ENCODE measurements at regions not wholly inside any gene's neighbourhood (a gene's known extent, or its start where the extent isn't known, plus 50 kb on each side); places are given as distances from the start of the nearest gene placed in this dataset.

DNA sequence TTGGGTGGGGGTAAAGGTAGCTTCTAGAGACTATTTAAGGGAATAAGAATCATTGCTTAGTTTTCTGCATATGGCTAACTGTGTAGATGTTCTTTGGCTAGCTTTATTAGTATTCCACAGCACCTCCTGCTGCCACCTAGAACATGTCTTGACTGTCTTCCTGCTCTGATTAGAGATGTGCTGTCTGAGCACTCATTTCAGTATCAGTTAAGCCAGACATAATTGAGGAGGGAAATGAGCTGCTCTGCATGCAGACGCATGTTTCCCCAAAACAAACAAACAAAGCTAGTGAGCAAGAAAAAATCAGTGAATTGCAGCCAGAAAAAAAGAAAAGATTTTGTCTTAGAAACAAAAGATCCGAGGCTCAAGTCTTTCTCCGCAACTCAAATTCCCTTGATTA, 402.2 kb downstream of the AASDHPPT start:
- TF ChIP-seq, protein P1, sequence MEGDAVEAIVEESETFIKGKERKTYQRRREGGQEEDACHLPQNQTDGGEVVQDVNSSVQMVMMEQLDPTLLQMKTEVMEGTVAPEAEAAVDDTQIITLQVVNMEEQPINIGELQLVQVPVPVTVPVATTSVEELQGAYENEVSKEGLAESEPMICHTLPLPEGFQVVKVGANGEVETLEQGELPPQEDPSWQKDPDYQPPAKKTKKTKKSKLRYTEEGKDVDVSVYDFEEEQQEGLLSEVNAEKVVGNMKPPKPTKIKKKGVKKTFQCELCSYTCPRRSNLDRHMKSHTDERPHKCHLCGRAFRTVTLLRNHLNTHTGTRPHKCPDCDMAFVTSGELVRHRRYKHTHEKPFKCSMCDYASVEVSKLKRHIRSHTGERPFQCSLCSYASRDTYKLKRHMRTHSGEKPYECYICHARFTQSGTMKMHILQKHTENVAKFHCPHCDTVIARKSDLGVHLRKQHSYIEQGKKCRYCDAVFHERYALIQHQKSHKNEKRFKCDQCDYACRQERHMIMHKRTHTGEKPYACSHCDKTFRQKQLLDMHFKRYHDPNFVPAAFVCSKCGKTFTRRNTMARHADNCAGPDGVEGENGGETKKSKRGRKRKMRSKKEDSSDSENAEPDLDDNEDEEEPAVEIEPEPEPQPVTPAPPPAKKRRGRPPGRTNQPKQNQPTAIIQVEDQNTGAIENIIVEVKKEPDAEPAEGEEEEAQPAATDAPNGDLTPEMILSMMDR (IDR thresholded peaks at IDR 0.05 in 2 of 3, conservative IDR thresholded peaks at IDR 0.05 in 1 of 3; ENCODE audit: borderline replicate concordance in 1 of 3, insufficient read depth in 1 of 3, low read depth in 2 of 3, low read length in 2 of 3), result no peak
- TF ChIP-seq EZH2 (IDR thresholded peaks at IDR 0.05), result no peak
- TF ChIP-seq, protein P2, sequence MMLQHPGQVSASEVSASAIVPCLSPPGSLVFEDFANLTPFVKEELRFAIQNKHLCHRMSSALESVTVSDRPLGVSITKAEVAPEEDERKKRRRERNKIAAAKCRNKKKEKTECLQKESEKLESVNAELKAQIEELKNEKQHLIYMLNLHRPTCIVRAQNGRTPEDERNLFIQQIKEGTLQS (IDR thresholded peaks at IDR 0.05), result no peak
- TF ChIP-seq YY1 (IDR thresholded peaks at IDR 0.05; ENCODE audit: extremely low read depth, insufficient replicate concordance, low read depth, low read length), result no peak
- no peak for TF ChIP-seq CEBPB (IDR thresholded peaks at IDR 0.05; ENCODE audit: low read depth)
- TF ChIP-seq POLR2A (IDR thresholded peaks at IDR 0.05; ENCODE audit: borderline replicate concordance, extremely low read depth, insufficient read depth, insufficient read length), result no peak
- TF ChIP-seq, protein P3, sequence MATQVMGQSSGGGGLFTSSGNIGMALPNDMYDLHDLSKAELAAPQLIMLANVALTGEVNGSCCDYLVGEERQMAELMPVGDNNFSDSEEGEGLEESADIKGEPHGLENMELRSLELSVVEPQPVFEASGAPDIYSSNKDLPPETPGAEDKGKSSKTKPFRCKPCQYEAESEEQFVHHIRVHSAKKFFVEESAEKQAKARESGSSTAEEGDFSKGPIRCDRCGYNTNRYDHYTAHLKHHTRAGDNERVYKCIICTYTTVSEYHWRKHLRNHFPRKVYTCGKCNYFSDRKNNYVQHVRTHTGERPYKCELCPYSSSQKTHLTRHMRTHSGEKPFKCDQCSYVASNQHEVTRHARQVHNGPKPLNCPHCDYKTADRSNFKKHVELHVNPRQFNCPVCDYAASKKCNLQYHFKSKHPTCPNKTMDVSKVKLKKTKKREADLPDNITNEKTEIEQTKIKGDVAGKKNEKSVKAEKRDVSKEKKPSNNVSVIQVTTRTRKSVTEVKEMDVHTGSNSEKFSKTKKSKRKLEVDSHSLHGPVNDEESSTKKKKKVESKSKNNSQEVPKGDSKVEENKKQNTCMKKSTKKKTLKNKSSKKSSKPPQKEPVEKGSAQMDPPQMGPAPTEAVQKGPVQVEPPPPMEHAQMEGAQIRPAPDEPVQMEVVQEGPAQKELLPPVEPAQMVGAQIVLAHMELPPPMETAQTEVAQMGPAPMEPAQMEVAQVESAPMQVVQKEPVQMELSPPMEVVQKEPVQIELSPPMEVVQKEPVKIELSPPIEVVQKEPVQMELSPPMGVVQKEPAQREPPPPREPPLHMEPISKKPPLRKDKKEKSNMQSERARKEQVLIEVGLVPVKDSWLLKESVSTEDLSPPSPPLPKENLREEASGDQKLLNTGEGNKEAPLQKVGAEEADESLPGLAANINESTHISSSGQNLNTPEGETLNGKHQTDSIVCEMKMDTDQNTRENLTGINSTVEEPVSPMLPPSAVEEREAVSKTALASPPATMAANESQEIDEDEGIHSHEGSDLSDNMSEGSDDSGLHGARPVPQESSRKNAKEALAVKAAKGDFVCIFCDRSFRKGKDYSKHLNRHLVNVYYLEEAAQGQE (IDR thresholded peaks at IDR 0.05; ENCODE audit: low read depth), result no peak
- TF ChIP-seq, protein P4, sequence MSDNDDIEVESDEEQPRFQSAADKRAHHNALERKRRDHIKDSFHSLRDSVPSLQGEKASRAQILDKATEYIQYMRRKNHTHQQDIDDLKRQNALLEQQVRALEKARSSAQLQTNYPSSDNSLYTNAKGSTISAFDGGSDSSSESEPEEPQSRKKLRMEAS (IDR thresholded peaks at IDR 0.05), result no peak
- no peak for TF ChIP-seq POLR2AphosphoS5 (IDR thresholded peaks at IDR 0.05; ENCODE audit: low read depth, low read length)
- TF ChIP-seq SP1 (IDR thresholded peaks at IDR 0.05; ENCODE audit: low read depth), result no peak
- TF ChIP-seq RAD21 (IDR thresholded peaks at IDR 0.05; ENCODE audit: low read depth), result 0 out of 2 replicates have a peak, but pooled peaks have one; percentile 7
- no peak for TF ChIP-seq ZFX (IDR thresholded peaks at IDR 0.05)
- no peak for TF ChIP-seq ZBTB33 (IDR thresholded peaks at IDR 0.05; ENCODE audit: extremely low read depth, insufficient replicate concordance, low read length)
